ENCODE measurements at regions not wholly inside any gene's neighbourhood (a gene's known extent, or its start where the extent isn't known, plus 50 kb on each side); places are given as distances from the start of the nearest gene placed in this dataset.

DNA sequence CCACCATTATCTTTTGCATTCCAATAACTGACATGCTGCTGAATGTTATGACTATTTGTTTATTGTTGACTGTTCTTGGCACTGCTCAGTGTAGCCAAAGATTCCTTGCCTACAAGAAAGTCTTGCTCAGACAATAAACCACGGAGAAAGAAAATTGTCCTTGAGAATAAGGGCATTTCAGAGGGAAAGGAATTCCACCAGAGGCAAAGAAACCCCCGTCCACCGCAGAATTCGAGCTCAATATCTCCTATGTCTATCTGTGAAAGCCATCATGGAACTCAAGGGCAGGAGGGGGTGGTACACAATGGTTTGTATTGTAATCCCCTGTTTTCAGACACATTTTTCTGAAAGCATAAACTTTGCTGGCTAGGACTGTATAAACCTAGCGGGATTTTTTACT, 70.3 kb upstream of the ADAMTS16 start:
- no peaks in the 10 kb centered on the region for H3K36me3 Mint-ChIP-seq (ENCODE audit: low read depth)
- H3K27ac Mint-ChIP-seq: no peak overlapping the region
- no peak for DNase-seq
- TF ChIP-seq, protein P1, sequence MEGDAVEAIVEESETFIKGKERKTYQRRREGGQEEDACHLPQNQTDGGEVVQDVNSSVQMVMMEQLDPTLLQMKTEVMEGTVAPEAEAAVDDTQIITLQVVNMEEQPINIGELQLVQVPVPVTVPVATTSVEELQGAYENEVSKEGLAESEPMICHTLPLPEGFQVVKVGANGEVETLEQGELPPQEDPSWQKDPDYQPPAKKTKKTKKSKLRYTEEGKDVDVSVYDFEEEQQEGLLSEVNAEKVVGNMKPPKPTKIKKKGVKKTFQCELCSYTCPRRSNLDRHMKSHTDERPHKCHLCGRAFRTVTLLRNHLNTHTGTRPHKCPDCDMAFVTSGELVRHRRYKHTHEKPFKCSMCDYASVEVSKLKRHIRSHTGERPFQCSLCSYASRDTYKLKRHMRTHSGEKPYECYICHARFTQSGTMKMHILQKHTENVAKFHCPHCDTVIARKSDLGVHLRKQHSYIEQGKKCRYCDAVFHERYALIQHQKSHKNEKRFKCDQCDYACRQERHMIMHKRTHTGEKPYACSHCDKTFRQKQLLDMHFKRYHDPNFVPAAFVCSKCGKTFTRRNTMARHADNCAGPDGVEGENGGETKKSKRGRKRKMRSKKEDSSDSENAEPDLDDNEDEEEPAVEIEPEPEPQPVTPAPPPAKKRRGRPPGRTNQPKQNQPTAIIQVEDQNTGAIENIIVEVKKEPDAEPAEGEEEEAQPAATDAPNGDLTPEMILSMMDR (IDR thresholded peaks at IDR 0.05): no peak
- no peak overlapping the region for H3K4me3 Mint-ChIP-seq
- peaks cover 4% of the 10 kb centered on the region; the same call in 1 of the 2 replicates for H3K9me3 Mint-ChIP-seq
- no peaks in the 10 kb centered on the region for H3K4me1 Mint-ChIP-seq (ENCODE audit: low read depth)
- H3K27me3 Mint-ChIP-seq (ENCODE audit: insufficient read depth): peaks cover 9% of the 10 kb centered on the region

- Mint-ChIP-seq H3K27me3 (ENCODE audit: insufficient read depth) (peaks cover 6% of the 10 kb centered on the region), H3K4me1 (ENCODE audit: low read depth) (no peaks in the 10 kb centered on the region), H3K27ac (no peak overlapping the region), H3K36me3 (ENCODE audit: low read depth) (no peaks in the 10 kb centered on the region), H3K9me3 (peaks cover 8% of the 10 kb centered on the region; the same call in 1 of the 2 replicates), H3K4me3 (no peak overlapping the region)
- TF ChIP-seq, protein P1 (IDR thresholded peaks at IDR 0.05): no peak
- no peak for DNase-seq
Measured at GRCh38 chr5:5071554-5071953, 68.6 kb upstream of the ADAMTS16 start.

DNA sequence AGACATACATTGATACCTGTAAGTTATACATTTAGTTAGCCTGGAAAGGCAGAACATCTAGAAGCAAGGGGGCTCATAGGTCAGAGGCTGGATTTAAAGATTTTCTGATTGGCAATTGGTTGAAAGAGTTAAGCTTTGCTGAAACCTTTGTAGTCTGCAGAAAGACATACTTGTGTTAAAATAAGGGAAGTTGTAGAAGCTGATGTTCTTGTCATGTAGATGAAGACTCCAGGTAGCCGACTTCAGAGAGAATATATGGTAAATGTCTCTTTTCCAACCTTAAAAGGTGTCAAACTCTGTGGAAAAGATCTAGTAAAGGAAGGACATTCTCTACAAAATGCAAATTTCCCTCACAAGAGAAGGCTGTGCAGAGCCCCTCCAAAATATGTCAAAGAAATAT, 62.9 kb upstream of the ADAMTS16 start:
- no peak overlapping the region for H3K27ac Mint-ChIP-seq
- peaks cover 8% of the 10 kb centered on the region; the same call in 1 of the 2 replicates for H3K9me3 Mint-ChIP-seq
- no peak overlapping the region for H3K4me3 Mint-ChIP-seq
- H3K36me3 Mint-ChIP-seq (ENCODE audit: low read depth): no peaks in the 10 kb centered on the region
- DNase-seq: no peak
- TF ChIP-seq, protein P1 (IDR thresholded peaks at IDR 0.05): no peak
- H3K4me1 Mint-ChIP-seq (ENCODE audit: low read depth): no peaks in the 10 kb centered on the region
- H3K27me3 Mint-ChIP-seq (ENCODE audit: insufficient read depth): peaks cover 19% of the 10 kb centered on the region

DNA sequence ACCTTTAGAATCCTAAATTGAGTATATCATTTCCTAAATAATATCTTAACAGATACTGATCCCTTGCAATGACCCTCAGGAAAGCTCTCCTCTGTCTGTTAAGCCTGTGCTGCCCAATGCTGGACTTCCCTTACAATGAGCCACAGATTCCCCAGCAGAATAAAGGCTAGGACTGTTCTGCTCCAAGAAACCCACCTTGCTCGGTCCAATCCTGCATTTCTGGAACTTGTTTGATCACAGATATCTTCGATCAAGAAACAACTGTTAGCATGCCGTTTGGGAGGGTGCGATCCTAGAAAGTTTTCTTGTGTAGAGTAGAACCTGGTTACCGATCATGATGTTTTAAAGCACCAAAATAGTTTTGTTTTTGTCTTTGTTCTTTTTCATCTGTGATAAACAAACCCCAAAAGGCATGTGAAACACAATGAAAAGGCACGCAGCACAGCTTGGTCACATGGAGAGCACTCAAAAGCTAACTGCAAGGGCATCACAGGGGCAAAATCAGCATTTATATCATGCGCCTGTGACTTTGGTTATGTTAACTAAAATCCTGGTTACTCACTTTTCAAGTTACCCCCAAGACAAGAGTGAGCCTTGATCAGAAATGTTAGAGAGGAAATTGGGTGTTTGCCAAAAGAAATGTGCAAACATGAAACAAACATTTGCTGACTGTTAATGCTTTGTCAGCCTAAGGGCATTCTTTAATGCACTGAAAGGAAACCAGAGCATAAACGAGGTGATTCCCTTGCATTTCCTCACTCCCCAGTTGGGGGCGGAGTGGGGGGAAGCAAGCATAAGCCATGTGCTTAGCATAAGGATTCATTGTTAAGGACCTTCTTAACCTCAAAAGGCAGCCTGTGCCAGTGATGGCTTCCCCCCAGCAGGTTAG, 61.9 kb upstream of the ADAMTS16 start:
- Mint-ChIP-seq H3K27me3 (ENCODE audit: insufficient read depth) (peaks cover 19% of the 10 kb centered on the region), H3K4me3 (no peak overlapping the region), H3K27ac (no peak overlapping the region), H3K9me3 (peaks cover 3% of the 10 kb centered on the region; the same call in 1 of the 2 replicates), H3K4me1 (ENCODE audit: low read depth) (no peaks in the 10 kb centered on the region), H3K36me3 (ENCODE audit: low read depth) (no peaks in the 10 kb centered on the region)
- no peak for DNase-seq
- TF ChIP-seq, protein P1 (IDR thresholded peaks at IDR 0.05): no peak

GRCh38 chr5:5079876-5080275, 60.3 kb upstream of the ADAMTS16 start:
- Mint-ChIP-seq H3K4me3 (no peak overlapping the region), H3K36me3 (ENCODE audit: low read depth) (no peaks in the 10 kb centered on the region), H3K27ac (no peak overlapping the region), H3K4me1 (ENCODE audit: low read depth) (no peaks in the 10 kb centered on the region), H3K27me3 (ENCODE audit: insufficient read depth) (peaks cover 19% of the 10 kb centered on the region), H3K9me3 (peaks cover 3% of the 10 kb centered on the region; the same call in 1 of the 2 replicates)
- DNase-seq: no peak
- TF ChIP-seq, protein P1 (IDR thresholded peaks at IDR 0.05): no peak
